ENCODE measurements at regions not wholly inside any gene's neighbourhood (a gene's known extent, or its start where the extent isn't known, plus 50 kb on each side); places are given as distances from the start of the nearest gene placed in this dataset.

DNA sequence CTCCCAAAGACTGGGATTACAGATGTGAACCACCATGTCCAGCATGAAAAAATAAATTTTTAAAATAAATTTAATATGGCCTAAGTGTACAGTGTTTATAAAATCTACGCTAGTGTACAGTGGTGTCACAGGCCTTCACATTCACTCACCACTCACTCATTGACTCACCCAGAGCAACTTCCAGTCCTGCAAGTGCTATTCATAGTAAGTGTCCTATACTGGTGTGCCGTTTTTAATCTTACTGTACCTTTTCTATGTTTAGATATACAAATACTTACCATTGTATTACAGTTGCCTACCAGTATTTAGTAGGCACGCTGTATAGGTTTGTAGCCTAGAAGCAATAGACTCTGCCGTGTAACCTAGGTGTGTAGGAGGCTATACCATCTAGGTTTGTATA is 76.1 kb upstream of the FOXN2 start:
- TF ChIP-seq, protein P1, sequence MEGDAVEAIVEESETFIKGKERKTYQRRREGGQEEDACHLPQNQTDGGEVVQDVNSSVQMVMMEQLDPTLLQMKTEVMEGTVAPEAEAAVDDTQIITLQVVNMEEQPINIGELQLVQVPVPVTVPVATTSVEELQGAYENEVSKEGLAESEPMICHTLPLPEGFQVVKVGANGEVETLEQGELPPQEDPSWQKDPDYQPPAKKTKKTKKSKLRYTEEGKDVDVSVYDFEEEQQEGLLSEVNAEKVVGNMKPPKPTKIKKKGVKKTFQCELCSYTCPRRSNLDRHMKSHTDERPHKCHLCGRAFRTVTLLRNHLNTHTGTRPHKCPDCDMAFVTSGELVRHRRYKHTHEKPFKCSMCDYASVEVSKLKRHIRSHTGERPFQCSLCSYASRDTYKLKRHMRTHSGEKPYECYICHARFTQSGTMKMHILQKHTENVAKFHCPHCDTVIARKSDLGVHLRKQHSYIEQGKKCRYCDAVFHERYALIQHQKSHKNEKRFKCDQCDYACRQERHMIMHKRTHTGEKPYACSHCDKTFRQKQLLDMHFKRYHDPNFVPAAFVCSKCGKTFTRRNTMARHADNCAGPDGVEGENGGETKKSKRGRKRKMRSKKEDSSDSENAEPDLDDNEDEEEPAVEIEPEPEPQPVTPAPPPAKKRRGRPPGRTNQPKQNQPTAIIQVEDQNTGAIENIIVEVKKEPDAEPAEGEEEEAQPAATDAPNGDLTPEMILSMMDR (IDR thresholded peaks at IDR 0.05; ENCODE audit: insufficient read depth, low read length, poor library complexity, severe bottlenecking) = no peak
- Histone ChIP-seq H3K36me3 (ENCODE audit: control insufficient read depth, insufficient read depth, low read length) (no peaks in the 10 kb centered on the region), H3K4me3 (ENCODE audit: low read depth, low read length) (no peak overlapping the region)

GRCh38 chr2:48240912-48241311 is 73.6 kb upstream of the FOXN2 start:
- H3K4me3 ChIP-seq (ENCODE audit: low read depth, low read length) = no peak overlapping the region
- TF ChIP-seq, protein P1 (IDR thresholded peaks at IDR 0.05; ENCODE audit: insufficient read depth, low read length, poor library complexity, severe bottlenecking) = no peak
- DNase-seq (ENCODE audit: low read depth) = no peak

More for the DNA sequence above, 76.1 kb upstream of the FOXN2 start:
- no peaks in the 10 kb centered on the region for H3K27me3 ChIP-seq (ENCODE audit: control insufficient read depth, insufficient read depth, low read length)
- DNase-seq (ENCODE audit: low read depth) = no peak

DNA sequence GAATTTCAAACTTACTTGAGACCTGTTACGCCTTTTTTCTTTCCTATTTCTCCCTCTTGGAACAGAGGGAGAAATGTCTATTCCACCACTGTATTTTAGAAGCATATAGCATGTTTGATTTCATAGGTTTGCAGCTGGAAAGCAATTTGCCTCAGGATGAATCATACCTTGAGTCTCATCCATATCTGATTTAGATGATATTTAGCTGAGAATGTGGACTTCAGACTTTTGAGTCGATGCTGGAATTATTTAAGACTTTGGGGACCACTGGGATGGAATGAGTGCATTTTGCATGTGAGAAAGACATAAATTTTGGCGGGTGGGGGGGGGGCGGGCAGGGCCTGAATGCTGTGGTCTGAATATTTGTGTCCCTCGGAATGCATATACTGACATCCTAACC is 67.3 kb upstream of the FOXN2 start:
- H3K36me3 ChIP-seq (ENCODE audit: control insufficient read depth, insufficient read depth, low read length) = no peaks in the 10 kb centered on the region
- H3K27me3 ChIP-seq (ENCODE audit: control insufficient read depth, insufficient read depth, low read length) = no peaks in the 10 kb centered on the region
- TF ChIP-seq, protein P1 (IDR thresholded peaks at IDR 0.05; ENCODE audit: insufficient read depth, low read length, poor library complexity, severe bottlenecking) = no peak
- H3K4me3 ChIP-seq (ENCODE audit: low read depth, low read length) = no peak overlapping the region
- no peak for DNase-seq (ENCODE audit: low read depth)

More at GRCh38 chr2:48240912-48241311, 73.6 kb upstream of the FOXN2 start:
- no peaks in the 10 kb centered on the region for H3K36me3 ChIP-seq (ENCODE audit: control insufficient read depth, insufficient read depth, low read length)
- H3K27me3 ChIP-seq (ENCODE audit: control insufficient read depth, insufficient read depth, low read length) = no peaks in the 10 kb centered on the region

DNA sequence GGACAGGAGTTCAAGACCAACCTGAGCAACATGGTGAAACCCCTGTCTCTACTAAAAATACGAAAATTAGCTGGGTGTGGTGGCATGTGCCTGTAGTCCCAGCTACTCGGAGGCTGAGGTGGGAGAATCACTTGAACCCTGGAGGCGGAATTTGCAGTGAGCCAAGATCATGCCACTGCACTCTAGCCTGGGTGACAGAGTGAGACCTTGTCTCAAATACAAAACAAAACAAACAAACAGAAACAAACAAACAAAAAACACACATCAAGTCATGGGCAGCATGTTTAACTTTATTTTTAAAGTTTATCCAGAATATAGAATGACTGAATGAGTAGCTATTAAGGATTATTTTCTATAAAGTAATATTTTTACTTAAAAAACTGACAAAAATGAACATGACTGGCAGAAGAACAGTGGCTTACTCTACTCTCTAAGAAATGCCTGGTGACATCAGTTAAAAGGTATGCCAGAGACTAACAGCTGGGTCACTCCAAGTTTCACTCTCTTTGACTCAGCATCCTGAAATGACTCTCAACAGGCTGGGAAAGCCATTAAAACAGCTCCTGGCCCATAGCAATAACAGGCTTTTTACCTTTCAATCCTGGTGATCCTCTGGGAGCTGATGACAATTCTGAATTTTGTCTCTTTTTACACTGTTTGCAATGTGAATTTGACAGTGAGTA is 66.1 kb upstream of the FOXN2 start:
- peak; percentile 78 for DNase-seq (ENCODE audit: low read depth)
- TF ChIP-seq, protein P1 (IDR thresholded peaks at IDR 0.05; ENCODE audit: insufficient read depth, low read length, poor library complexity, severe bottlenecking) = no peak

GRCh38 chr2:48249025-48249424 is 65.5 kb upstream of the FOXN2 start:
- Histone ChIP-seq H3K4me3 (ENCODE audit: low read depth, low read length) (no peak overlapping the region), H3K27me3 (ENCODE audit: control insufficient read depth, insufficient read depth, low read length) (no peaks in the 10 kb centered on the region), H3K36me3 (ENCODE audit: control insufficient read depth, insufficient read depth, low read length) (no peaks in the 10 kb centered on the region)
- DNase-seq (ENCODE audit: low read depth) = no peak
- TF ChIP-seq, protein P1 (IDR thresholded peaks at IDR 0.05; ENCODE audit: insufficient read depth, low read length, poor library complexity, severe bottlenecking) = no peak

More for the DNA sequence above, 66.1 kb upstream of the FOXN2 start:
- no peak overlapping the region for H3K4me3 ChIP-seq (ENCODE audit: low read depth, low read length)
- no peaks in the 10 kb centered on the region for H3K27me3 ChIP-seq (ENCODE audit: control insufficient read depth, insufficient read depth, low read length)
- H3K36me3 ChIP-seq (ENCODE audit: control insufficient read depth, insufficient read depth, low read length) = no peaks in the 10 kb centered on the region

All from kidney epithelial cell (primary cell).